Epidermal melanocyte (primary cell): ENCODE measurements at regions not wholly inside any gene's neighbourhood (a gene's known extent, or its start where the extent isn't known, plus 50 kb on each side); places are given as distances from the start of the nearest gene placed in this dataset.
A peak's percentile ranks its signal among the peaks of the same experiment; 100 is the strongest.
"Not testable (repeated sequence)": the region's sequence is repeated elsewhere in the genome, so short reads cannot be mapped to it uniquely, and the experiment has no call there.

Experiments used
- DNase-seq: peaks from one replicate; pipeline ENCODE4 v3.0.0; 2011; ENCODE audit warnings: low spot score; ENCODE audit not compliant: insufficient read length

GRCh38 chr12:119931402-119931801 is 54.3 kb upstream of the CIT start:
- no peak for DNase-seq

DNA sequence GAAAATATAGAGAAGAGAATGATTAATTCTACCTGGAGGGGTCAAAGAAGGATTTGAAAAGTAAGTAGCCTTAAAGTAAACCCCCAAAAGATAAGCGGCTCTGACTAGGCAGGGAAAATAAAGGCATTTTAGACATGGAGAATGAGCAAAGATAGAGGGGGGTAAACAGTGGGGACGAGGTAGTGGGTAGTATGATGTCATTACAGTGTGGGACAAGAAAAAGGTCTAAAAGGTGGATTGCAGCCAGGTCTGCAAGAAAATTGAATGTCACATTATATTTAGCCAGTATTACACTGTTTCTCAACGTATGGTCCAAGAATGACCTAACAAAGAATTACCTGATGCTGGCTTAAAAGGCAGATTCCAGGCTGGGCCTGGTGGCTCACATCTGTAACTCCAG is 55.8 kb upstream of the CIT start:
- no peak for DNase-seq

- not testable (repeated sequence) for DNase-seq
Measured at GRCh38 chr12:119934780-119935179, 54.3 kb upstream of the BICDL1 start.

- DNase-seq = no peak
Measured at GRCh38 chr12:119936705-119937311, 52.2 kb upstream of the BICDL1 start.

- peak; percentile 81 for DNase-seq
Measured at GRCh38 chr12:119938049-119938667, 50.9 kb upstream of the BICDL1 start.
